ENCODE measurements at regions not wholly inside any gene's neighbourhood (a gene's known extent, or its start where the extent isn't known, plus 50 kb on each side); places are given as distances from the start of the nearest gene placed in this dataset.

GRCh38 chr4:112003231-112003907 lies 141.9 kb upstream of the FAM241A start:
- Histone ChIP-seq H3K9me3 (ENCODE audit: control insufficient read depth, low read length) (no peaks in the 10 kb centered on the region), H3K9ac (ENCODE audit: extremely low read depth, low read length, poor library complexity, severe bottlenecking) (no peak overlapping the region), H3K27ac (ENCODE audit: low read depth, low read length) (no peak overlapping the region), H3K4me1 (ENCODE audit: control insufficient read depth, insufficient read depth, low read length) (peaks cover 3% of the 10 kb centered on the region), H3K36me3 (ENCODE audit: control insufficient read depth, insufficient read depth, low read length) (no peaks in the 10 kb centered on the region), H3K4me3 (ENCODE audit: low read length) (no peak overlapping the region), H3K27me3 (ENCODE audit: control insufficient read depth, insufficient read depth, low read length, poor library complexity, severe bottlenecking) (peaks cover 42% of the 10 kb centered on the region)
- Mint-ChIP-seq H3K27ac (no peak overlapping the region), H3K9me3 (no peaks in the 10 kb centered on the region), H3K4me1 (peaks cover 25% of the 10 kb centered on the region), H3K27me3 (ENCODE audit: insufficient read depth) (peaks cover 37% of the 10 kb centered on the region), H3K36me3 (ENCODE audit: low read depth) (no peaks in the 10 kb centered on the region), H3K4me3 (no peak overlapping the region)
- no peak for TF ChIP-seq CTCF (conservative IDR thresholded peaks at IDR 0.05)
- 0 to 55% methylated on average over 1 to 2 of the region's 2 CpGs for WGBS, 2 experiments (ENCODE audit: insufficient coverage in 1 of 2, insufficient read length in 1 of 2)
- no peak for DNase-seq

GRCh38 chr4:112005027-112005426 lies 140.2 kb upstream of the FAM241A start:
- peaks cover 36% of the 10 kb centered on the region for H3K27me3 ChIP-seq (ENCODE audit: control insufficient read depth, insufficient read depth, low read length, poor library complexity, severe bottlenecking)
- Mint-ChIP-seq H3K27ac (no peak overlapping the region), H3K4me3 (no peak overlapping the region)

GRCh38 chr4:112007391-112007790 lies 137.9 kb upstream of the FAM241A start:
- no peak overlapping the region for H3K27ac Mint-ChIP-seq
- no peak for DNase-seq
- 90 to 100% methylated on average over 2 of the region's 2 CpGs for WGBS, 2 experiments (ENCODE audit: insufficient coverage in 1 of 2, insufficient read length in 1 of 2)
- Histone ChIP-seq H3K27me3 (ENCODE audit: control insufficient read depth, insufficient read depth, low read length, poor library complexity, severe bottlenecking) (peaks cover 14% of the 10 kb centered on the region), H3K27ac (ENCODE audit: low read depth, low read length) (no peak overlapping the region), H3K4me3 (ENCODE audit: low read length) (no peak overlapping the region), H3K9ac (ENCODE audit: extremely low read depth, low read length, poor library complexity, severe bottlenecking) (no peak overlapping the region), H3K4me1 (ENCODE audit: control insufficient read depth, insufficient read depth, low read length) (peaks cover 3% of the 10 kb centered on the region), H3K9me3 (ENCODE audit: control insufficient read depth, low read length) (no peaks in the 10 kb centered on the region), H3K36me3 (ENCODE audit: control insufficient read depth, insufficient read depth, low read length) (no peaks in the 10 kb centered on the region)
- H3K4me1 Mint-ChIP-seq: peaks cover 15% of the 10 kb centered on the region
- H3K36me3 Mint-ChIP-seq (ENCODE audit: low read depth): no peaks in the 10 kb centered on the region
- no peak for TF ChIP-seq CTCF (conservative IDR thresholded peaks at IDR 0.05)
- no peaks in the 10 kb centered on the region for H3K9me3 Mint-ChIP-seq
- H3K27me3 Mint-ChIP-seq (ENCODE audit: insufficient read depth): peaks cover 14% of the 10 kb centered on the region
- H3K4me3 Mint-ChIP-seq: no peak overlapping the region

More at GRCh38 chr4:112005027-112005426, 140.2 kb upstream of the FAM241A start:
- Histone ChIP-seq H3K9me3 (ENCODE audit: control insufficient read depth, low read length) (no peaks in the 10 kb centered on the region), H3K4me1 (ENCODE audit: control insufficient read depth, insufficient read depth, low read length) (peaks cover 3% of the 10 kb centered on the region), H3K27ac (ENCODE audit: low read depth, low read length) (no peak overlapping the region), H3K9ac (ENCODE audit: extremely low read depth, low read length, poor library complexity, severe bottlenecking) (no peak overlapping the region), H3K4me3 (ENCODE audit: low read length) (no peak overlapping the region), H3K36me3 (ENCODE audit: control insufficient read depth, insufficient read depth, low read length) (no peaks in the 10 kb centered on the region)
- peaks cover 31% of the 10 kb centered on the region for H3K27me3 Mint-ChIP-seq (ENCODE audit: insufficient read depth)
- TF ChIP-seq CTCF (conservative IDR thresholded peaks at IDR 0.05): no peak
- H3K36me3 Mint-ChIP-seq (ENCODE audit: low read depth): no peaks in the 10 kb centered on the region
- no peaks in the 10 kb centered on the region for H3K9me3 Mint-ChIP-seq
- no peak for DNase-seq
- H3K4me1 Mint-ChIP-seq: peaks cover 25% of the 10 kb centered on the region
